ENCODE measurements at regions not wholly inside any gene's neighbourhood (a gene's known extent, or its start where the extent isn't known, plus 50 kb on each side); places are given as distances from the start of the nearest gene placed in this dataset.

GRCh38 chr9:78777747-78778146 is 480.8 kb downstream of the PSAT1 start:
- Mint-ChIP-seq H3K9me3 (peaks cover 2% of the 10 kb centered on the region), H3K4me1 (ENCODE audit: low read depth) (no peaks in the 10 kb centered on the region), H3K4me3 (no peak overlapping the region), H3K27ac (no peak overlapping the region), H3K36me3 (ENCODE audit: low read depth) (no peaks in the 10 kb centered on the region), H3K27me3 (no peaks in the 10 kb centered on the region)
- no peak for DNase-seq

- no peak overlapping the region for H3K4me3 Mint-ChIP-seq
- no peaks in the 10 kb centered on the region for H3K27me3 Mint-ChIP-seq
- H3K4me1 Mint-ChIP-seq (ENCODE audit: low read depth), result no peaks in the 10 kb centered on the region
- no peak overlapping the region for H3K27ac Mint-ChIP-seq
- no peaks in the 10 kb centered on the region for H3K36me3 Mint-ChIP-seq (ENCODE audit: low read depth)
- H3K9me3 Mint-ChIP-seq, result peaks cover 2% of the 10 kb centered on the region
- DNase-seq, result no peak
Measured at GRCh38 chr9:78778318-78778717, 481.4 kb downstream of the PSAT1 start.

GRCh38 chr9:78778861-78779374 is 482.0 kb downstream of the PSAT1 start:
- Mint-ChIP-seq H3K4me3 (no peak overlapping the region), H3K4me1 (ENCODE audit: low read depth) (no peaks in the 10 kb centered on the region), H3K36me3 (ENCODE audit: low read depth) (no peaks in the 10 kb centered on the region), H3K27ac (no peak overlapping the region), H3K9me3 (peaks cover 2% of the 10 kb centered on the region), H3K27me3 (no peaks in the 10 kb centered on the region)
- DNase-seq, result no peak

- H3K4me1 Mint-ChIP-seq (ENCODE audit: low read depth), result no peaks in the 10 kb centered on the region
Measured at GRCh38 chr9:78781681-78782080, 484.8 kb downstream of the PSAT1 start.

GRCh38 chr9:78782234-78782633 is 485.3 kb downstream of the PSAT1 start:
- Mint-ChIP-seq H3K4me1 (ENCODE audit: low read depth) (no peaks in the 10 kb centered on the region), H3K27ac (no peak overlapping the region), H3K36me3 (ENCODE audit: low read depth) (no peaks in the 10 kb centered on the region), H3K4me3 (no peak overlapping the region), H3K27me3 (no peaks in the 10 kb centered on the region), H3K9me3 (peaks cover 2% of the 10 kb centered on the region)
- no peak for DNase-seq

More at GRCh38 chr9:78781681-78782080, 484.8 kb downstream of the PSAT1 start:
- DNase-seq, result no peak
- no peaks in the 10 kb centered on the region for H3K27me3 Mint-ChIP-seq
- H3K36me3 Mint-ChIP-seq (ENCODE audit: low read depth), result no peaks in the 10 kb centered on the region
- peaks cover 2% of the 10 kb centered on the region for H3K9me3 Mint-ChIP-seq
- H3K4me3 Mint-ChIP-seq, result no peak overlapping the region
- no peak overlapping the region for H3K27ac Mint-ChIP-seq

GRCh38 chr9:78782858-78783257 is 485.9 kb downstream of the PSAT1 start:
- no peaks in the 10 kb centered on the region for H3K27me3 Mint-ChIP-seq
- H3K9me3 Mint-ChIP-seq, result peaks cover 2% of the 10 kb centered on the region
- H3K4me1 Mint-ChIP-seq (ENCODE audit: low read depth), result no peaks in the 10 kb centered on the region
- no peak overlapping the region for H3K27ac Mint-ChIP-seq
- H3K4me3 Mint-ChIP-seq, result no peak overlapping the region
- no peak for DNase-seq
- H3K36me3 Mint-ChIP-seq (ENCODE audit: low read depth), result no peaks in the 10 kb centered on the region

- no peak overlapping the region for H3K4me3 Mint-ChIP-seq
- H3K27ac Mint-ChIP-seq, result no peak overlapping the region
- no peaks in the 10 kb centered on the region for H3K27me3 Mint-ChIP-seq
- peaks cover 2% of the 10 kb centered on the region for H3K9me3 Mint-ChIP-seq
- H3K4me1 Mint-ChIP-seq (ENCODE audit: low read depth), result no peaks in the 10 kb centered on the region
- no peak for DNase-seq
- no peaks in the 10 kb centered on the region for H3K36me3 Mint-ChIP-seq (ENCODE audit: low read depth)
Measured at GRCh38 chr9:78783743-78784142, 486.8 kb downstream of the PSAT1 start.

- H3K9me3 Mint-ChIP-seq, result peaks cover 2% of the 10 kb centered on the region
- no peaks in the 10 kb centered on the region for H3K36me3 Mint-ChIP-seq (ENCODE audit: low read depth)
- no peaks in the 10 kb centered on the region for H3K27me3 Mint-ChIP-seq
- no peaks in the 10 kb centered on the region for H3K4me1 Mint-ChIP-seq (ENCODE audit: low read depth)
- H3K27ac Mint-ChIP-seq, result no peak overlapping the region
- H3K4me3 Mint-ChIP-seq, result no peak overlapping the region
- no peak for DNase-seq
Measured at GRCh38 chr9:78786794-78787193, 489.9 kb downstream of the PSAT1 start.

- DNase-seq, result no peak
- Mint-ChIP-seq H3K4me3 (no peak overlapping the region), H3K27ac (no peak overlapping the region), H3K4me1 (ENCODE audit: low read depth) (no peaks in the 10 kb centered on the region), H3K36me3 (ENCODE audit: low read depth) (no peaks in the 10 kb centered on the region), H3K27me3 (no peaks in the 10 kb centered on the region), H3K9me3 (no peaks in the 10 kb centered on the region)
Measured at GRCh38 chr9:78788101-78788500, 491.2 kb downstream of the PSAT1 start.

GRCh38 chr9:78791779-78792178 is 494.9 kb downstream of the PSAT1 start:
- DNase-seq, result no peak
- H3K27ac Mint-ChIP-seq, result no peak overlapping the region
- no peaks in the 10 kb centered on the region for H3K4me1 Mint-ChIP-seq (ENCODE audit: low read depth)
- no peaks in the 10 kb centered on the region for H3K9me3 Mint-ChIP-seq
- no peaks in the 10 kb centered on the region for H3K36me3 Mint-ChIP-seq (ENCODE audit: low read depth)
- no peak overlapping the region for H3K4me3 Mint-ChIP-seq
- no peaks in the 10 kb centered on the region for H3K27me3 Mint-ChIP-seq

GRCh38 chr9:78792745-78793144 is 495.8 kb downstream of the PSAT1 start:
- Mint-ChIP-seq H3K27me3 (no peaks in the 10 kb centered on the region), H3K4me1 (ENCODE audit: low read depth) (no peaks in the 10 kb centered on the region), H3K4me3 (no peak overlapping the region), H3K36me3 (ENCODE audit: low read depth) (no peaks in the 10 kb centered on the region), H3K27ac (no peak overlapping the region), H3K9me3 (no peaks in the 10 kb centered on the region)
- no peak for DNase-seq

GRCh38 chr9:78805771-78806170 is 508.8 kb downstream of the PSAT1 start:
- DNase-seq, result no peak
- H3K4me3 Mint-ChIP-seq, result no peak overlapping the region
- H3K36me3 Mint-ChIP-seq (ENCODE audit: low read depth), result no peaks in the 10 kb centered on the region
- no peaks in the 10 kb centered on the region for H3K4me1 Mint-ChIP-seq (ENCODE audit: low read depth)
- H3K27me3 Mint-ChIP-seq, result no peaks in the 10 kb centered on the region
- H3K27ac Mint-ChIP-seq, result no peak overlapping the region
- no peaks in the 10 kb centered on the region for H3K9me3 Mint-ChIP-seq

- Mint-ChIP-seq H3K27ac (no peak overlapping the region), H3K4me3 (no peak overlapping the region), H3K27me3 (no peaks in the 10 kb centered on the region), H3K36me3 (ENCODE audit: low read depth) (no peaks in the 10 kb centered on the region), H3K9me3 (no peaks in the 10 kb centered on the region), H3K4me1 (ENCODE audit: low read depth) (no peaks in the 10 kb centered on the region)
- DNase-seq, result no peak
Measured at GRCh38 chr9:78806492-78807160, 509.7 kb downstream of the PSAT1 start.

GRCh38 chr9:78807286-78807685 is 510.4 kb downstream of the PSAT1 start:
- Mint-ChIP-seq H3K27ac (no peak overlapping the region), H3K4me3 (no peak overlapping the region), H3K4me1 (ENCODE audit: low read depth) (no peaks in the 10 kb centered on the region), H3K9me3 (no peaks in the 10 kb centered on the region), H3K36me3 (ENCODE audit: low read depth) (no peaks in the 10 kb centered on the region), H3K27me3 (no peaks in the 10 kb centered on the region)
- DNase-seq, result no peak

GRCh38 chr9:78808048-78808447 is 511.1 kb downstream of the PSAT1 start:
- Mint-ChIP-seq H3K27ac (no peak overlapping the region), H3K27me3 (no peaks in the 10 kb centered on the region), H3K36me3 (ENCODE audit: low read depth) (no peaks in the 10 kb centered on the region), H3K4me1 (ENCODE audit: low read depth) (no peaks in the 10 kb centered on the region), H3K4me3 (no peak overlapping the region), H3K9me3 (no peaks in the 10 kb centered on the region)
- no peak for DNase-seq
